GM12875 (cell line): ENCODE measurements at regions not wholly inside any gene's neighbourhood (a gene's known extent, or its start where the extent isn't known, plus 50 kb on each side); places are given as distances from the start of the nearest gene placed in this dataset.

ENCODE experiments used
- H3K4me3 ChIP-seq: one replicate; pipeline ENCODE4 v1.5.1; 2011; ENCODE audit warnings: low read depth, low read length, control low read depth
- TF ChIP-seq, protein P1 (sequence below): IDR thresholded peaks from 2 replicates; pipeline ENCODE4 v1.5.1; 2011; ENCODE audit warnings: low read depth, mild to moderate bottlenecking, control low read depth, inconsistent platforms, low read length, moderate library complexity, borderline replicate concordance; ENCODE audit not compliant: insufficient read depth

DNA sequence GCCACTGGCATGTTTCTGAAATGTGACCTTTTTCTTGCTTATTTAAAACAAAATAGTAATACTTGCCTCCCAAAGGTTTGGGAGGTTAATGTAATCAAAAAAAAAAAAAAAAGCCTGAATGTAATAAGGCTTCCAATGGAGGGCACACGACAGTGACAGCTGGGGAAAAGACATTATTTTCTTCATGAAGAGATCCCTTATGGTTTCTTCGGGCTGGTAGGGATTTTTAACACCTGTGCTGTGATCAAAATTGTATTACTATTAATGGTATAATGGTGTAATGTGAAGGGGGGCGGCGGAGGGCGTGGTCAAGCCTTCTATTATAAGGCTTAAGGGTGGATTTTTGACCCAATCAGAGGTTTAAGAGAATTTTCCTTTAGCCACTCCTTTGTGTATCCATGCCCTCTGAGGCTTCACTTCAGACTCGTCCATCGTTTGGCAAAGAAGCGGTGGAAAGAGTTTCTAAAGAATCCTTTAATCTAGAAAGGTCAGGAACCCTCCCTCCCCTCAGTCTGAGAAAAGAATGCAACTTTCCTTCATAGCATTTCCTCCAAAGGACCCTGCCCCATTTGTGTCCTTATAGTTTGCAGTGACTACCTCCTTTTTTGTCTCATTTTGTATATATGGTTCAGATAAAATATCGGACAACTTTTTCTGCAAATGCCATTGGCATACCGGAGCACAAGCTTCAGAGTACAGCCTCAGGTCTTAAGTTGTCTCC is 89.5 kb upstream of the CHD2 start:
- TF ChIP-seq, protein P1, sequence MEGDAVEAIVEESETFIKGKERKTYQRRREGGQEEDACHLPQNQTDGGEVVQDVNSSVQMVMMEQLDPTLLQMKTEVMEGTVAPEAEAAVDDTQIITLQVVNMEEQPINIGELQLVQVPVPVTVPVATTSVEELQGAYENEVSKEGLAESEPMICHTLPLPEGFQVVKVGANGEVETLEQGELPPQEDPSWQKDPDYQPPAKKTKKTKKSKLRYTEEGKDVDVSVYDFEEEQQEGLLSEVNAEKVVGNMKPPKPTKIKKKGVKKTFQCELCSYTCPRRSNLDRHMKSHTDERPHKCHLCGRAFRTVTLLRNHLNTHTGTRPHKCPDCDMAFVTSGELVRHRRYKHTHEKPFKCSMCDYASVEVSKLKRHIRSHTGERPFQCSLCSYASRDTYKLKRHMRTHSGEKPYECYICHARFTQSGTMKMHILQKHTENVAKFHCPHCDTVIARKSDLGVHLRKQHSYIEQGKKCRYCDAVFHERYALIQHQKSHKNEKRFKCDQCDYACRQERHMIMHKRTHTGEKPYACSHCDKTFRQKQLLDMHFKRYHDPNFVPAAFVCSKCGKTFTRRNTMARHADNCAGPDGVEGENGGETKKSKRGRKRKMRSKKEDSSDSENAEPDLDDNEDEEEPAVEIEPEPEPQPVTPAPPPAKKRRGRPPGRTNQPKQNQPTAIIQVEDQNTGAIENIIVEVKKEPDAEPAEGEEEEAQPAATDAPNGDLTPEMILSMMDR, result no peak
- peak overlapping the region; percentile 51 for H3K4me3 ChIP-seq

DNA sequence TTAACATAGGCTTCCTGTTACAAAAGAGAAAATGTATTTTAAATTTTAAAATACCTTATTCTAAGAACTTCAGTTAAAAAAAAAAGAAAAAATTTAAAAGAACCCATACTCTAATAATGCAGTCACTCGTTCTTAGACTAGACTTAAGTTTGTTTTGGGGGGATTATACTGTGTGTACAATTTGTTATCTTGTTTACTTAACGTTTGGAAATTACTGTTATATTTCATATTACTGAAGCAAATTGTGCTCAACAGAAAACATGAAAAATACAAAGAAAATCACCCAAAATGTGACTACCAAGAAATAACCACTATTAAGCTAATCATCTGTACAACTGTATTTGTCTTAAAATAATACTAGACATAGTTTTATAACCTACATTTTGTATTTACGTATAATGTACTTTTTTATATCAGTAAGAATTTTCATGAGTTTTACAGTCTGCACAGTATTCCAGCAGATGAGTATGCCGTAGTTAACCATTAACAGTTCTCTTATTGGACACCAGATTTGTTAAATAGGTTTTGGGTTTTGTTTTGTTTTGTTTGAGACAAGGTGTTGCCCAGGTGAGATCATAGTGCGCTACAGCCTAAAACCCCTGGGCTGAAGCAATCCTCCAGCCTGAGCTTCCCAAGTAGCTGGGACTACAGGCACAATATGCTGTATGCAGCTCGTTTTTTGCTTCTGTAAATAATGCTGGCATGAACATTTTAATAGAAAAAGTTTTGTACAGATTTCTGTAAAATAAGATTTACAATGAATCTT is 88.8 kb upstream of the CHD2 start:
- TF ChIP-seq, protein P1, result no peak
- H3K4me3 ChIP-seq, result no peak overlapping the region

DNA sequence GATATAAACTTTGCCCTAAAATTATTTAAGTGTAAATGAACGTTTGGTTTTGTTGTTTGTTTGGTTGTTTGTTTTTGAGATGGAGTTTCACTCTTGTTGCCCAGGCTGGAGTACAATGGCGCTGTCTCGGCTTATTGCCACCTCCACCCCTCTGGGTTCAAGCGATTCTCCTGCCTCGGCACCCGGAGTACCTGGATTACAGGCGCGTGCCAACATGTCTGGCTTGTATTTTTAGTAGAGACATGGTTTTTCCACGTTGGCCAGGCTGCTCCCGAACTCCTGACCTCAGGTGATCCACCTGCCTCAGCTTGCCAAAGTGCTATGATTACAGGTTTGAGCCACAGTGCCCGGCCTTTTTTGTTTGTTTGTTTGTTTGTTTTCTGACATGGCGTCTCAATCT is 87.9 kb upstream of the CHD2 start:
- H3K4me3 ChIP-seq, result no peak overlapping the region
- TF ChIP-seq, protein P1, result no peak

DNA sequence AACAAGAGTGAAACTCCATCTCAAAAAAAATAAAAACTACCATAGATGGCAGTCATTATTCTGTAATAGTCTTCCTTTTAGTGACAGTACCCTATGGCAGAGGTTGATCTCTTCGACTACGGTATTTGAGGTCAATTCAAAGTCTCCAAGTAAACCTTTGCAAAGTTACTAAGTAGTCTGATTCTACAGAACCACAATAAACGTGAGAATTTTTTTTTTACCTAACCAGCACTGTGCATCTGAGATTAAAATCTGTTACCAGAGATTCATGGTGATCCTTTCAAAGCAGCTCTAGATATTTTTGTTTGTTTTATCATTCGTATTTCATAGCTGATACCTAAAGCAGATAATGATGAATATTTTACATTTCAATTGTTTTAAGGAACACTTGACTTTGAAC is 86.6 kb upstream of the CHD2 start:
- TF ChIP-seq, protein P1, result no peak
- no peak overlapping the region for H3K4me3 ChIP-seq

DNA sequence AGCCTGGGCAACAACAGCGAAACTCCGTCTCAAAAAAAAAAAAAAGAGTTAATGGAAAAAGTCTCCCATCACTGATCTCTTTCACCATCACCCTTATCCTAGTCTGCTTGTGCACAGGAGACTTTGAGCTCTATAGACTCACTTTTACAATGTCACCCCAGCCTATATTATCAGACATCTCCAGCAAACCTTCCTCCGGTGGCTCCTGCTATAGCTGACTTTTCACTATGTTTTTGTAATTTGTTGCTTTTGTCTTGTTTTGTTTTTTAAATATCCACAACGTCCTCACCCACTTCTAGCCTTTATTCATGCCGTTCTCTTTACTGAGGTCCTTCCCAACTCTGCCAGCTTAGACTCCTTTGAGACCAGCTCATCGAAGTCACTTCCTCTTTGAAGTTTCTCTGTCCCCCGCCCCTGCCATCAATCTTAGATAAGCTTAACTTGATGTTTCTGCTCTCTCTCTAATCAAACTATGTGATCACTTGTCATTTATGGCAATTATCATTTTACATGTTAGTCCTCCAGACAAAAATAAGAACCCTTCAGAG is 82.7 kb upstream of the CHD2 start:
- no peak overlapping the region for H3K4me3 ChIP-seq
- TF ChIP-seq, protein P1, result no peak

DNA sequence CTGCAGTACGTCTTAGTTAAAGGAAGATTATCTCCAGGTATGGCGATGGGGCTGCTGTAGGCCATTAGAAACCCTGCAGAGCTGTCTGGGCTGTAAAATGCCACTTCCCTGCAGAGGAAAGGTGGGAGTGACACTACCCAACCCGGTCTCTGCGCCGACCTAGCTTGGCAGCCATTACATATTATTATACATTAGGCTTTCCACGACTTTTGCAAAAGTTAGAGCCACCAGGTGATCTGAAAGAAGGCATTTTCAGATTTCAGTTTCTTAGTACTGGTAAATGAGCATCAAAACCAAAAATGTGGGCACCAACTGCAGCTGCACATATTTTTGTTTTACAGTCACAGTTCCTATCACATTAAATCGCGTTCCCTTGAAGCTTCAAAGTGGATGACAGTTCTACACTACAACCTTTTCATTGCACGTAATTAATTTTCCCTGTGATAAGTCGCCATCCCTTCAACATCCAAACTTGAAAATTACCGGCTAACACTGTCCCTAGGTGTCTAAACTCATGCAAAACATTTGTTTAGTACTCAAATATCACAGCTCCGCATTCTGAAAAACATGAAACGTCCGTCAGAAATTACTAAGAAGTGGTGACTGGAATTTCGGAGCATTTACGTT is 81.4 kb upstream of the CHD2 start:
- TF ChIP-seq, protein P1, result no peak
- H3K4me3 ChIP-seq, result no peak overlapping the region
